ENCODE measurements at regions not wholly inside any gene's neighbourhood (a gene's known extent, or its start where the extent isn't known, plus 50 kb on each side); places are given as distances from the start of the nearest gene placed in this dataset.

- H3K27ac Mint-ChIP-seq = no peak overlapping the region
Measured at GRCh38 chr16:17877821-17878360, 407.1 kb upstream of the XYLT1 start.

DNA sequence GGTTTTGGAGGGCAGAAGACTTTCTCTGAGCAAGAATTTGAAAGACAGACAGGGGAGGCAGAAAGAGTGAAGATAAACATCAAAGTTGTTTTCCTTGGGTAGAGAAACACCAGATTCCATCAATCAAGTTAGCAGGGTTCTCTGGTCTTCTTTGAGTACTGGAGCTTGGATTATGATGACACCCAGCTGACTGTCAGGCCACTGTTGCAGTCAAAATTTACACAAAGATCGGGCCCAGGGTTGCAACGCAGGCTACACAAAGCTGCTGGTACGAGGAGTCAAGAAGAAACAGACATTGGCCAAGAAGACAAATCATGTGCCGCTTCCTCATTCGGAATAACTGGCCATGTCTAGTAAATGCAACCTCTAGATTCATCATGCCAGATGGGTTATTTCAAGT, 396.2 kb upstream of the XYLT1 start:
- Mint-ChIP-seq H3K27me3 (peaks cover 4 to 13% (median 5%) of the 10 kb centered on the region in 3 donors), H3K36me3 (no peaks in the 10 kb centered on the region), H3K4me1 (no peaks in the 10 kb centered on the region), H3K27ac (no peak overlapping the region), H3K9me3 (peaks cover 0 to 6% (median 2%) of the 10 kb centered on the region in 7 donors), H3K4me3 (no peak overlapping the region)
- DNase-seq (no peak), ATAC-seq (ENCODE audit: low read depth in 2 of 2) (no peak)

More at GRCh38 chr16:17877821-17878360, 407.1 kb upstream of the XYLT1 start:
- Mint-ChIP-seq H3K4me3 (no peak overlapping the region), H3K4me1 (no peaks in the 10 kb centered on the region), H3K27me3 (peaks cover 11 to 19% (median 13%) of the 10 kb centered on the region in 3 donors), H3K9me3 (no peaks in the 10 kb centered on the region), H3K36me3 (no peaks in the 10 kb centered on the region)
- ATAC-seq (ENCODE audit: low read depth in 2 of 2) (no peak), DNase-seq (no peak)

DNA sequence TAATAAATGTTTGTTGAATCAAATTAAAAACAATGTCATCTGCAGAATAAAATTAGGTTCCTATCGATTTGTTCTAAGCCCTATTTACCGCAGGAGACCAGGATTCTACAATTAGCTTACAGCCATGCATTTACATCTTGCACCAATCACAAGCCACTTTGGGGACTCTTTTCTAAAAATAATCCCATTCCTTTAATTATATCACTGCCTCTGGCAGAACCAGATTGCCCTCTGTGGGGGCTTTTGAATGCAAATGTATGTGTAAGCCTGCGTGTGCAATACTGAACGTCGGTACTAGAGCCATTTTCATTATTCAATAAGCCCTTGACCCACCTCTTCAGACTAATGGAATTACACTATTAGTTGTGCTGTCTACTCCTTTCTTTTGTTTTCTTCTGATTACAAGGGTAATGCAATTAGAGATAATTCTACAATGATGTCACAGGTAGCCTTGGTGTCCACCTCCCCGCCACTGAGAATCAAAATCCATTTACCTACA, 391.3 kb upstream of the XYLT1 start:
- no peak for DNase-seq

GRCh38 chr16:17858061-17858460, 387.3 kb upstream of the XYLT1 start:
- no peak for ATAC-seq (ENCODE audit: low read depth in 2 of 2)

More for the DNA sequence above, 391.3 kb upstream of the XYLT1 start:
- Mint-ChIP-seq H3K27me3 (peaks cover 12 to 20% (median 12%) of the 10 kb centered on the region in 3 donors), H3K4me3 (no peak overlapping the region), H3K36me3 (no peaks in the 10 kb centered on the region), H3K4me1 (no peaks in the 10 kb centered on the region), H3K27ac (no peak overlapping the region), H3K9me3 (peaks cover 0 to 3% (median 1%) of the 10 kb centered on the region in 7 donors)
- ATAC-seq (ENCODE audit: low read depth in 2 of 2) = no peak

DNA sequence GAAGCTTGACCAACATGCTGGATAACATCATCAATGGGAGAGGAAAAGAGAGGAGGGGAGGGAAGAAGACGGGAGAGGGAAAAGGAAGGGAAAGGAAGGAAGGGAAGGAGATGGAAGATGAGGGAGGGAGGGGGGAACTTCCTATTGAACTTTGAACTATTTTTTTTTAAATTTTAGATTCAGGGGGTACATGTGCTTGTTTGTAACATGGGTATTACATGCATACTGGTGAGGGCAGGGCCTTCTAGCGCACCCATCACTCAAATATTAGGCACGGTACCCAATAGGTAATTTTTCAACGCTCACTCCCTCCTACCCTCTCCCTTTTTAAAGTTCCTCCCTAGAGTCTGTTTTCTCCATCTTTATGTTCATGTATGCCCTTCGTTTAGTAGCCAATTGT, 383.2 kb upstream of the XYLT1 start:
- ATAC-seq (ENCODE audit: low read depth in 2 of 2) = no peak
- Mint-ChIP-seq H3K27ac (no peak overlapping the region), H3K27me3 (peaks cover 0 to 3% (median 0%) of the 10 kb centered on the region in 3 donors), H3K36me3 (no peaks in the 10 kb centered on the region), H3K4me3 (no peak overlapping the region), H3K9me3 (peaks cover 2 to 30% (median 11%) of the 10 kb centered on the region in 7 donors), H3K4me1 (no peaks in the 10 kb centered on the region)
- DNase-seq = no peak

More at GRCh38 chr16:17858061-17858460, 387.3 kb upstream of the XYLT1 start:
- no peaks in the 10 kb centered on the region for H3K36me3 Mint-ChIP-seq
- no peak overlapping the region for H3K27ac Mint-ChIP-seq
- DNase-seq = no peak
- no peaks in the 10 kb centered on the region for H3K4me1 Mint-ChIP-seq
- peaks cover 10 to 12% (median 12%) of the 10 kb centered on the region in 3 donors for H3K27me3 Mint-ChIP-seq
- H3K4me3 Mint-ChIP-seq = no peak overlapping the region
- H3K9me3 Mint-ChIP-seq = peaks cover 0 to 25% (median 6%) of the 10 kb centered on the region in 7 donors

DNA sequence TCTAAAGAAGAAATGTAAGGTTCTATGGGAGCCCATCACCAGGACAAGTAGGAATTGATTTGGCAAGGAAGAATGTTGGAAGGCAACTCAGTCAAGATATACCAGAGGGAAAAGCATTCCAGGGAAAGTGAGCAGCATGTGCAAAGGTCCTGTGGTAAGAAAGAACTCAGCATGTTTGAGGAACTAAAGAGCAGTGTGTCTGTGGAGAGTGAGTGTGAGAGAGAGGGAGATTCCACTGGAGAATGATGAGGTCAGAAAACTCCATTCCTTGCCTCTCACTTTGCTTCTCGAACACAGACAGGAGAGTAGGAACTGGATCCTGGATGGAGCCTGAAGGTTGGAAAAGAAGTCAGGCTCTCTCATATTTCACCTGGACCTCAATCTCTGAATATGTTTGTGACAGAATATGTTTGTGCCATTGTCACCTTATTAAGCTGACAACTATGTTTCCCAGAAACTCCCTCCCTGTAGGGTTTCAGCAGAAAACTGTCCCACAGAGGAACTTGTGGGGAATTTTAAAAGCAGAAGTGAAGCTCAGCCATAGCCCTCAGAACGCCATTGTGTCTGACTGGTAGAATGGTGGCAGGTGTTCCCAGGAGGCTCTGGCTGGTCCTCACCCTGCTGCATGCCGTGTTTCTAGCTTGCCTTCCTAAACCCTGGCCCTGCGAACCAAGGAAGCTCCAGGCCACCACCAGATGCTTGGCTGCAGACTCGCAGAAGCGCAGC, 382.4 kb upstream of the XYLT1 start:
- no peaks in the 10 kb centered on the region for H3K4me1 Mint-ChIP-seq
- H3K36me3 Mint-ChIP-seq = no peaks in the 10 kb centered on the region
- H3K9me3 Mint-ChIP-seq = peaks cover 2 to 30% (median 11%) of the 10 kb centered on the region in 7 donors
- H3K27me3 Mint-ChIP-seq = peaks cover 0 to 7% (median 0%) of the 10 kb centered on the region in 3 donors
- H3K4me3 Mint-ChIP-seq = no peak overlapping the region
- DNase-seq = no peak
- H3K27ac Mint-ChIP-seq = no peak overlapping the region
- no peak for ATAC-seq (ENCODE audit: low read depth in 2 of 2)

GRCh38 chr16:17850581-17851250, 380.0 kb upstream of the XYLT1 start:
- Mint-ChIP-seq H3K4me1 (no peaks in the 10 kb centered on the region), H3K36me3 (no peaks in the 10 kb centered on the region), H3K27me3 (peaks cover 0 to 7% (median 0%) of the 10 kb centered on the region in 3 donors), H3K4me3 (no peak overlapping the region), H3K27ac (no peak overlapping the region), H3K9me3 (peaks cover 2 to 18% (median 6%) of the 10 kb centered on the region in 7 donors)
- ATAC-seq (ENCODE audit: low read depth in 2 of 2) = no peak
- DNase-seq = no peak

DNA sequence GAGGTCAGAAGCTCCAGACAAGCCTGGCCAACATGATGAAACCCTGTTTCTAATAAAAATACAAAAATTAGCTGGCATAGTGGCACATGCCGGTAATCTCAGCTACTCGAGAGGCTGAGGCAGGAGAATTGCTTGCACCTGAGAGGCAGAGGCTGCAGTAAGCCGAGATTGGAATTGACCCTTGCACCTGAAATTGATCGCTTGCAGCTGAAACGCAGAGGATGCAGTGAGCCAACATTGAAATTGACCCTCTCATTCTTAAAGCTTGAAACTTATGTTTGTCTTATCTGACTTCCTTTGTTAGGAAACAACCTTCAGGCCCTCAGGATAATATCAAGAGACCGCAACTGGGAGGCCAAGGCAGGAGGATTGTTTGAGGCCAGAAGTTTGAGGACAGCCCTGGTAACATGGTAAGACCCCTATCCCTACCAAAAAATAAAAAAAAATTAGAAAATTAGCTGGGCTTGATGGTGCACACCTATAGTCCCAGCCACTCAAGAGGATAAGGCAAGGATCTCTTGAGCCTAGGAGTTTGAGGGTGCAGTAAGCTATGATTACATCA, 376.6 kb upstream of the XYLT1 start:
- H3K27me3 Mint-ChIP-seq = peaks cover 0 to 7% (median 0%) of the 10 kb centered on the region in 3 donors
- peaks cover 0 to 6% (median 0%) of the 10 kb centered on the region in 7 donors for H3K9me3 Mint-ChIP-seq
- no peak for ATAC-seq (ENCODE audit: low read depth in 2 of 2)
- H3K4me3 Mint-ChIP-seq = no peak overlapping the region
- H3K27ac Mint-ChIP-seq = no peak overlapping the region
- no peaks in the 10 kb centered on the region for H3K4me1 Mint-ChIP-seq
- no peak for DNase-seq
- no peaks in the 10 kb centered on the region for H3K36me3 Mint-ChIP-seq

DNA sequence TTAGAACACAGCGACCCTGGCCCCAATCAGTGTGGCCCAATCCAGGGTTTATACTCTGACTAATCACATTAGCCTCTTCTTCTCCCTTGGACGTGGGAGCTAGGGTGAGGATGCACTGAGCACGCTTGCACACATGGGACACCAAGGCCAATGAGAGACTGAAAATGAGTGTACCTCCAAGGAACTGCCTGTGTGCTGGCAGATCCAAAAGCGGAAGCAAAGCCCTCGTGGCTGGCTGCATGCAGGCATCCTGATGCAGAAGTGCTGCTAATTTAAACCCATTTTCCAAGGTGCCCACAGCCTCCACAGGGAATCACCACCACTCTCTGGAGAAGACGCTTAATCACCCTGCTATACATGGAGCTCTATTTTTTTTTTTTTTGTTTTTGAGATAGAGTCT, 375.3 kb upstream of the XYLT1 start:
- H3K9me3 Mint-ChIP-seq = peaks cover 0 to 6% (median 0%) of the 10 kb centered on the region in 7 donors
- DNase-seq (no peak), ATAC-seq (ENCODE audit: low read depth in 2 of 2) (no peak)
- H3K4me3 Mint-ChIP-seq = no peak overlapping the region
- H3K27ac Mint-ChIP-seq = no peak overlapping the region
- no peaks in the 10 kb centered on the region for H3K4me1 Mint-ChIP-seq
- no peaks in the 10 kb centered on the region for H3K36me3 Mint-ChIP-seq
- H3K27me3 Mint-ChIP-seq = peaks cover 0 to 7% (median 0%) of the 10 kb centered on the region in 3 donors

DNA sequence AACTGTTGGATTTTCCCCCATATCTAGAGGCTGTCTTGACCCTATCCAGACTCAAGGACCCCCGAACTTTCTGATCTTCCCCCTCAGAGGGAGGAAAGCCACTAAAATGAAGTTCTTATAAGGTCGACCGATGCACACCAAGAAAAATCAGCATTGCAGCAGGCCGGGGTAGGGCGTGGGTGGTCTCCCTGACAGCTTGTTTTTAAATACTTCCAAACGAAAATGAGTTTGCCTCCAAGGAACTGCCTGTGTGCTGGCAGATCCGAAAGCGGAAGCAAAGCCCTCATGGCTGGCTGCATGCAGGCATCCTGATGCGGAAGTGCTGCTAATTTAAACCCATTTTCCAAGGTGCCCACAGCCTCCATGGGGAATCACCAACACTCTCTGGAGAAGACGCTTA, 374.3 kb upstream of the XYLT1 start:
- Mint-ChIP-seq H3K4me3 (no peak overlapping the region), H3K36me3 (no peaks in the 10 kb centered on the region), H3K27me3 (peaks cover 0 to 13% (median 6%) of the 10 kb centered on the region in 3 donors), H3K9me3 (peaks cover 0 to 10% (median 3%) of the 10 kb centered on the region in 7 donors), H3K27ac (no peak overlapping the region), H3K4me1 (no peaks in the 10 kb centered on the region)
- ATAC-seq (ENCODE audit: low read depth in 2 of 2) (no peak), DNase-seq (no peak)

GRCh38 chr16:17843905-17844304, 373.1 kb upstream of the XYLT1 start:
- DNase-seq (no peak), ATAC-seq (ENCODE audit: low read depth in 2 of 2) (no peak)
- Mint-ChIP-seq H3K27me3 (peaks cover 2 to 10% (median 7%) of the 10 kb centered on the region in 3 donors), H3K4me3 (no peak overlapping the region), H3K4me1 (no peaks in the 10 kb centered on the region), H3K27ac (no peak overlapping the region), H3K9me3 (peaks cover 0 to 10% (median 3%) of the 10 kb centered on the region in 7 donors), H3K36me3 (no peaks in the 10 kb centered on the region)

DNA sequence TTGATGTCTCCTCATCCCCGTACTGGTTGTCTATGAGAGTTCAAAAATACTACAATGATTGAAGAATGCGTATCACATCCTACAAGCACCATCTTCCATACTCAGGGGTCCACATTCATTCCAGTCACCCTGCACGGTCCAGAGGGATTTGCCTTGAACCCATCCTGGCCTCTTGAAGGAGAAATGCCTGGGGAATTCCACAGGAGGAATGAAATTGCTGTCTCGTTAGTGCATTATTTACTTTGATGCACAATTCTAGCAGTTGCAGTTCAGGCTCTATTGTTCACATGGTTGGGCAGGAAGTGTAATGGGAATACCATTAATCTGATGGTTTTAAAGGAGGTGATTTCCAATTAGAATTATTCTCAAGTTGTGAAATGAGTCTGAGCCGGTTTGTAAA, 369.1 kb upstream of the XYLT1 start:
- no peaks in the 10 kb centered on the region for H3K36me3 Mint-ChIP-seq
- H3K4me3 Mint-ChIP-seq = no peak overlapping the region
- no peaks in the 10 kb centered on the region for H3K4me1 Mint-ChIP-seq
- H3K27ac Mint-ChIP-seq = no peak overlapping the region
- peaks cover 0 to 8% (median 3%) of the 10 kb centered on the region in 7 donors for H3K9me3 Mint-ChIP-seq
- no peak for ATAC-seq (ENCODE audit: low read depth in 2 of 2)
- H3K27me3 Mint-ChIP-seq = peaks cover 4 to 10% (median 7%) of the 10 kb centered on the region in 3 donors
- DNase-seq = no peak

DNA sequence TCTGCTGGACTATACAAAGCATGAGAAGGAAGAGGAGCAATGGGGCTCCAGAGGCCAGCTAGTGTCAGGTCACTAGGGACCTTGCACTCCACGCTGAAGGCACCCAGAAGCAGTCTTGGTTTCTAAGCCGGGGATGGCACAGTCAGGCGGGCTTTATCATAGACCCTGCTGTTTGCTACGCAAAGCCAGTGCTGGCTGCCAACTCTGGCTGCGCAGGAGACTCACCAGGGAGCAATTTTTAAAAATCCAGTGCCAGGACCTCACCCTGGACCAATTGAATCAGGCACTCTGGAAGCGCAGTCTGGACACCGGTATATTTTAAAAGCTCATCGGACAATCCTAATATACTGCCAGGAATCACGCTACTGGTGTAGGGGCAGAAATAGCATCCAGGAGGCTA, 368.5 kb upstream of the XYLT1 start:
- H3K27me3 Mint-ChIP-seq = peaks cover 7 to 13% (median 10%) of the 10 kb centered on the region in 3 donors
- H3K4me3 Mint-ChIP-seq = no peak overlapping the region
- H3K27ac Mint-ChIP-seq = no peak overlapping the region
- ATAC-seq (ENCODE audit: low read depth in 2 of 2) (no peak), DNase-seq (no peak)
- H3K36me3 Mint-ChIP-seq = no peaks in the 10 kb centered on the region
- no peaks in the 10 kb centered on the region for H3K4me1 Mint-ChIP-seq
- peaks cover 0 to 8% (median 3%) of the 10 kb centered on the region in 7 donors for H3K9me3 Mint-ChIP-seq
